Mesothelial cell of epicardium (in vitro differentiated cells): ENCODE measurements at regions not wholly inside any gene's neighbourhood (a gene's known extent, or its start where the extent isn't known, plus 50 kb on each side); places are given as distances from the start of the nearest gene placed in this dataset.

Experiments used
- DNase-seq, 2 experiments: peaks; one replicate each; pipeline ENCODE4 v3.0.0; 2021; ENCODE audit warnings: low spot score in 2 of 2; ENCODE audit not compliant: unreplicated experiment in 2 of 2
- H3K27ac Mint-ChIP-seq: 2 replicates; pipeline ENCODE4 v1.8.0; 2021; ENCODE audit warnings: mixed read lengths
- H3K27me3 Mint-ChIP-seq: 2 replicates; pipeline ENCODE4 v1.8.0; 2021; ENCODE audit warnings: low read depth, mixed read lengths
- H3K36me3 Mint-ChIP-seq: 2 replicates; pipeline ENCODE4 v1.8.0; 2021; ENCODE audit warnings: mixed read lengths
- H3K4me1 Mint-ChIP-seq: 2 replicates; pipeline ENCODE4 v1.8.0; 2021; ENCODE audit warnings: mixed read lengths
- H3K4me3 Mint-ChIP-seq: 2 replicates; pipeline ENCODE4 v1.8.0; 2021; ENCODE audit warnings: mild to moderate bottlenecking, moderate library complexity, mixed read lengths
- H3K9me3 Mint-ChIP-seq: 2 replicates; pipeline ENCODE4 v1.8.0; 2021; ENCODE audit warnings: mixed read lengths
- CTCF ChIP-seq: fragments of 200-600 bp; sonication (generic); IDR thresholded peaks from one replicate; pipeline ENCODE4 v1.5.0; 2021; ENCODE audit warnings: antibody characterized with exemption; ENCODE audit not compliant: unreplicated experiment

- peaks cover 25% of the 10 kb centered on the region for H3K9me3 Mint-ChIP-seq
- no peak for DNase-seq
- no peak for TF ChIP-seq CTCF
- no peak overlapping the region for H3K4me3 Mint-ChIP-seq
- H3K4me1 Mint-ChIP-seq: no peaks in the 10 kb centered on the region
- H3K27ac Mint-ChIP-seq: no peak overlapping the region
- H3K27me3 Mint-ChIP-seq: no peaks in the 10 kb centered on the region
- no peaks in the 10 kb centered on the region for H3K36me3 Mint-ChIP-seq
Measured at GRCh38 chr5:87829217-87829551, 416.5 kb upstream of the CCNH start.

GRCh38 chr5:87828545-87829216, 416.0 kb upstream of the CCNH start:
- H3K4me3 Mint-ChIP-seq: no peak overlapping the region

GRCh38 chr5:87827539-87827938, 414.8 kb upstream of the CCNH start:
- Mint-ChIP-seq H3K4me1 (no peaks in the 10 kb centered on the region), H3K27ac (no peak overlapping the region), H3K4me3 (no peak overlapping the region), H3K36me3 (no peaks in the 10 kb centered on the region), H3K9me3 (peaks cover 17% of the 10 kb centered on the region), H3K27me3 (no peaks in the 10 kb centered on the region)
- DNase-seq: no peak
- no peak for TF ChIP-seq CTCF

More at GRCh38 chr5:87828545-87829216, 416.0 kb upstream of the CCNH start:
- Mint-ChIP-seq H3K27ac (no peak overlapping the region), H3K4me1 (no peaks in the 10 kb centered on the region), H3K27me3 (no peaks in the 10 kb centered on the region), H3K9me3 (peaks cover 25% of the 10 kb centered on the region), H3K36me3 (no peaks in the 10 kb centered on the region)
- no peak for DNase-seq
- no peak for TF ChIP-seq CTCF

- H3K4me3 Mint-ChIP-seq: no peak overlapping the region
- no peak overlapping the region for H3K27ac Mint-ChIP-seq
- H3K27me3 Mint-ChIP-seq: no peaks in the 10 kb centered on the region
- no peak for DNase-seq
- no peaks in the 10 kb centered on the region for H3K4me1 Mint-ChIP-seq
- no peak for TF ChIP-seq CTCF
- H3K9me3 Mint-ChIP-seq: peaks cover 9% of the 10 kb centered on the region
- no peaks in the 10 kb centered on the region for H3K36me3 Mint-ChIP-seq
Measured at GRCh38 chr5:87826507-87826906, 413.8 kb upstream of the CCNH start.

- peaks cover 5% of the 10 kb centered on the region for H3K9me3 Mint-ChIP-seq
- H3K27ac Mint-ChIP-seq: no peak overlapping the region
- no peaks in the 10 kb centered on the region for H3K27me3 Mint-ChIP-seq
- no peaks in the 10 kb centered on the region for H3K36me3 Mint-ChIP-seq
- DNase-seq: no peak
- H3K4me3 Mint-ChIP-seq: no peak overlapping the region
- no peaks in the 10 kb centered on the region for H3K4me1 Mint-ChIP-seq
- no peak for TF ChIP-seq CTCF
Measured at GRCh38 chr5:87825583-87825982, 412.9 kb upstream of the CCNH start.

GRCh38 chr5:87807783-87808182, 395.1 kb upstream of the CCNH start:
- no peaks in the 10 kb centered on the region for H3K4me1 Mint-ChIP-seq

More at GRCh38 chr5:87807783-87808182, 395.1 kb upstream of the CCNH start:
- no peak for TF ChIP-seq CTCF
- no peak overlapping the region for H3K4me3 Mint-ChIP-seq
- H3K9me3 Mint-ChIP-seq: peaks cover 3% of the 10 kb centered on the region
- H3K36me3 Mint-ChIP-seq: no peaks in the 10 kb centered on the region
- H3K27me3 Mint-ChIP-seq: peaks cover 2% of the 10 kb centered on the region
- H3K27ac Mint-ChIP-seq: no peak overlapping the region
- no peak for DNase-seq
